NOMO-1 treated with DMSO at 0.1 percent for 48 hours (cell line): ENCODE measurements at regions not wholly inside any gene's neighbourhood (a gene's known extent, or its start where the extent isn't known, plus 50 kb on each side); places are given as distances from the start of the nearest gene placed in this dataset.
A peak's percentile ranks its signal among the peaks of the same experiment; 100 is the strongest.

Experiments used
- DNase-seq: peaks from one replicate; lab custom pipeline; 2025; ENCODE audit not compliant: unreplicated experiment; lab: John Stamatoyannopoulos, UW

DNA sequence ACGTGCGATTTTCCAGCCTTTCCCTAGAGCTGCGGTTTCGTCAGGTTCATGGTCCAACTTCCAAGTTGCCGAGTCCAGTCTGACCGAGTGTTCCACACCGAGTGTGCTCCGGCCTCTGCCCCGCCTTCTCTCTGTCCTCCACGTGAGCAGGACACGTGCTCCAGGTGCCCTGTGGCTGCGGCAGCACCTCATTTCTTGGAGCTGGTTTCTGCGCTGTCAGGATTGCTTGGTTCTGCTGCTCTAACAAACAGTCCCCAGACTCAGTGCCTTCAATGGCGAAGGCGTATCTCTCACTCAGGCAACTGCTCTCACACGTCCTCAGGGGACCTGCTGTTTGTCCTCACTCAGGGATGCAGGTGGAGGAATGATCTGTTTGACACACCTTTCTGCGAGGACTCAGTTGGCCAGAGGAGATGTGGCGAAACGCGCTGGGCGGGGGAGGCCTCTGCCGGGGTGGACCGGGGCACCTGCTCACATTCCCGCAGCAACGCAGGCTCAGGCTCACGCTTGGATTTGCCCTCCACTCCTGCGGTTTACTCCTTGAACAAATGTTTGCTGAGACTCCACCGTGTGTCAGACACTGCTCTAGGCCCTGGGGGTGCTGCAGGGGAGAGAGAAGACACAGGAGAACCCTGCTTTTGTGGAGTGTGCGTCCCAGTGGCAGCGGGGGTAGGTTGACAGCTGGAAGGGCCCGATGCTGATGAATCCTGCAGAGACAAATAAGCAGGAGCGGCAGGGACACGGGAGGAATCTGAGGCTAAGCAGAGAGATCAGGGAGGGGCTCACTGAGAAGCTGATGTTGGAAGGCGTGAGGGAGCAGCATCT lies 63.4 kb upstream of the FBRSL1 start:
- DNase-seq: no peak

DNA sequence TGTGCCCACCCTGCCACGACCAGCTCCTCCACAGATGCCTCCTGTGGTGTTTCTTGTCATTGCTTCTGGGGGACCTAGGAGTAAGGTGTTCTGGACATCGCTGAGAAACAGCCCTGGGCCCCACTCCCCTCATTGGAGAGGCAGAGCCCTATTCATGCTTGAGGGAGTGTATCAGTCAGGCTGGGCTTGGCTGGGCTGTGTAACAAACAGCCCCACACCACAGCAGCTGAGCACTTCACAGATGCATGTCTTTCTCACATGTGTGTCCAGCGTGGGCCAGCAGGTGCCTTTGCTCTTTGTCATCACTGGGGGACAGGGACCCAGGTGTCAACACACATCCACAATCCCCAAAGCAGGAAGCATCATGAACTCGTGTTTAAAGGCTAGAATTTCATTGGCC lies 65.1 kb upstream of the FBRSL1 start:
- no peak for DNase-seq

DNA sequence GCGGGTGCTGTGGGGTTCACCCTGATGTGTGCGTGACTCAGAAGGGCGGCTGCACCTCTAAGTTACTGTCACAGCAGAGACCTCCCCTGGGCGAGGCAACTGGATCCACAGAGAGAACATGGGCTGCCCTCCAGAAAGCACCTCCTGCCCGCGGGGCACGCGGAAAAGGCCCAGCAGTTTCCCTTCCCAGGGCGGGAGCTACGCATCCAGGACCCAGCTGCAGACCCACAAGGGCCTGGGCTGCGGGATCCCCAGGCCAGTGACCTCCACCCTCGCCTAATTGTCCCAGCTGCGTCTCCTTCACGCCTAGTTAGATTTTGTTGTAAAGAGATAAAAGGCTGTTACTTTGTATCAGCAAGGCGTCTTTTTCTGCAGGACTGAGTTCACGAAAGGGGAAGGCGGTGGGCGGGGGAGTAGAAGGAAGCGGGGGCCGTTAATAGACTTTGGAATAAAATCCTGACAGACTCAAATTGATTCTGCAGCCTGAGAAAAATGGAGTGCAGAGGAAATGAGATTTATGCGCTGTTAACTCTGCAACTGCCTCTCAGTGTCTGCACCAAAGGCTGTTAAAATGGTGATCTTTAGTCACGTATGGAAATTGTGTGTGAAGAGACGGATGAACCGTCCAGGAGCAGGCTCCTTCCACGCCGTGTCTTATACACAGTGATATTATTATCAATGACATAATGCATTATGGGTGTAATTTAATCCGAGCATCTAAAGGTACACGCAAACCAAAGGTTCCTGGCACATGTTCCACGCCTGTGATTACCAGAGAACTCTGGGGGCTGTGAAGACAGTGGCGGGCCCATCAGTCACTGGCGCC lies 65.9 kb upstream of the FBRSL1 start:
- no peak for DNase-seq

DNA sequence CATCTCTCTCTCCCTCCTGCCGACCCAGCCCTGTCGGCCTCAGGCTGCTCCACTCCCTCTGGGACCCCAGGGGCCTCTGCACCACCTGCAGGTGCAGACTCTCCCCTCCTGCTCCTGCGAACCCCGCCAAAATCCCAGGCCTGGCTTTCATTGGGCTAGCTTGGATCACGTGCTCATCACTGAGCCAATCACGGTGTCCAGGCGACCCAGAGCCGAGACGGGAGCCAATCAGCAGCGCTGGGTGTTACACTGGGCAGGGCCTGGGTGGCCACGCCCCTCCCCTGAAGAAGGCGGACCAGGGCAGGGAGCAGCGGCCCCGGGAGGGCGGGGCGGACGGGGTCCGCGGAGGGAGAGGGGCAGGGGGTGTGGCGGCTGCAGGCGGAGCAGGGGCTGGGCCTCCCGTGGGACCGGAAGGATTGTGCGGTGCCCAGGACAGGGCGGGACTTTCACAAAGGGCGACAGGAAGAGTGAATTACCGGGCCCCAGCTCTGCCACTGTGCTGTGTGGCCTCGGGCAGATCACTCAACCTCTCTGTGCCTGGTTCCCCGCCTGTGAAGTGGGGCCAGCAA lies 66.6 kb upstream of the FBRSL1 start:
- DNase-seq: no peak

DNA sequence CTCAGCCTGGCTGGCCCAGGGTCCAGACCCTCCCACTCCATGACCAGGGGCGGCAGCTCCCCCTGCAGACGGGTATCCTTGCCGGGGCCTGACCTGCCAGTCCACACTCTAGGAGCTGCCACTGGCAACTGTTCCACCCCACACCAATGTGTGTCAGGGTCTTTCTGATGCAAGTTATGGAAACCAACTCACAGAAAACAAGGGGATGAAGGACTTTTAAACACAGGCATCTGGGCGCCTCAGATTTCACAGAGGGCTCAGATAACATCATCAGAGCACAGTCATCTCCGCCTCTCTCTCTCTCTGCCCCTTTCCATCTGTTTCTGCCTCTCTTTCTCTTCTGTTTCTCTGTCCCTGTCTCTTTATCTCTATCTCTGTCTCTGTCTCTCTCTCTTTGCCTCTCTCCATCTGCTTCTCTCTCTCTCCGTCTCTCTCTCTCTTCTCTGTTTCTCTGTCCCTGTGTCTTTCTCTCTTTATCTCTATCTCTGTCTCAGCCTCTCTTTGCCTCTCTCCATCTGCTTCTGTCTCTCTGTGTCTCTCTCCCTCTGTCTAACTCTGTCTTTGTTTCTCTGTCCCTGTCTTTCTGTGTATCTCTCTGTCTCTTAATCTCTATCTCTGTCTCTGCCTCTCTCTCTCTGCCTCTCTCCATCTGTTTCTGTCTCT lies 67.4 kb upstream of the FBRSL1 start:
- no peak for DNase-seq

DNA sequence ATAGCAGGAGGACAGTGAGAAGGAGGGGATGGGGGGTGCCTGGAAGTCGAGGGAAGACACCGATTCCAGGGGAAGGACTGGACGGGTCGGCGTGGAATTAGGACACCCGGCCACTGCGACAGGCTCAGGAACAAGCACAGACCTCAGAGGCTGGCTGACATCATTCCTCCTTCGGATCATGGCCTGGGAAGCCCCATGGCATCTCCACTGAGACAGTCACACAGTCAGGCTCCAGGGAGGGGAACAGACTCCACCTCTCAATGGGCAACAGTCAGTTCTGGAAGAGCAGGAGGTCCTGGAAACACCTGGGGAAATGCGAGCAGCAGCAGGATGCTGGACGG lies 67.9 kb upstream of the FBRSL1 start:
- no peak for DNase-seq

DNA sequence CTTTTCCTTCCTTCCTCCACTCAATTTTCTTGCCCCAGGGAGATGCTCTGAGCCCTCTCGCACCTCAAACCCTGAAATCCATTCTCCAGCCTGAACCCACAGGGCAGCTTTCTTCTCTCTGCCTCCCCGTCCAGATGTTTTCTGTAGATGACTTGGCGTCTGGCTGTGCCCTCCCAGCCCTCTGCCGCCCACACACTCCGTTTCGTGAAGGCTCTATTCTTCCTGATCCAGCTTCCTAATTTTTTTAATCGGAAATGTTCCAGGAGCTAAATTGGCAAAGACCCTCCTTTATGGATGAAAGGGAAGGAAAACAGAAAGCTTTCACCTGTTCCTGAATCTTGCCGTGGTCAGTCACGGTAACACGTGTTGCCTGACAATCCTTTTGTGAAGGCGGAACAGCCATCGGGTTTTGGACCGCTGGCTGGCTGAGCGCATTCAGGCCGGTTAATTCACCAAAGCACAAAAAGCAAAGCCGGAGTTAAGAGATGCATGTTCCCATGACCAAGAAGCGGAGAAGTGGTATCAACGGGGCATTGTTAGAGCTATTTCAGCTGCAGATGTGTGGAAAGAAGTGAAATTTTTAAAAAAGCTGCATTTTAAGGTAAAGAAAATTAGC lies 70.2 kb upstream of the FBRSL1 start:
- no peak for DNase-seq

DNA sequence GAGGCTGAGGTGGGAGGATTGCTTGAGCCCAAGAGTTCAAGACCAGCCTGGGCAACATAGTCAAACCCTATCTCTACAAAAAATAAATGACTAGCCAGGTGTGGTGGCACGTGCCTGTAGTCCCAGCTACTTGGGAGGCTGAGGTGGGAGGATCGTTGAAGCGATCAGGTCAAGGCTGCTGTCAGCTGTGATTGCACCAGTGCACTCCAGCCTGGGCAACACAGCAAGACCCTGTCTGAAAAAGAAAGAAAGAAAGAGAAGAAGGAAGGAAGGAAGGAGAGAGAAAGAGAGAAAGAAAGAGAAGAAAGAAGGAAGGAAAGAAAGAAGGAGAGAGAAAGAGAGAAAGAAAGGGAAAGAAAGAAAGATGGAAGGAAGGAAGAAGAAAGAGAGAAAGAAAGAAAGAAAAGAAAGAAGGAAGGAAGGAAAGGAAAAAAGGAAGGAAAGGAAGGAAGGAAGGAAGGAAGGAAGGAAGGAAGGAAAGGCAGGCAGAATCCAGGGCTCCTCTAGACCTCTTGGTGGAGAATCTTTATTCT lies 71.5 kb upstream of the FBRSL1 start:
- no peak for DNase-seq

DNA sequence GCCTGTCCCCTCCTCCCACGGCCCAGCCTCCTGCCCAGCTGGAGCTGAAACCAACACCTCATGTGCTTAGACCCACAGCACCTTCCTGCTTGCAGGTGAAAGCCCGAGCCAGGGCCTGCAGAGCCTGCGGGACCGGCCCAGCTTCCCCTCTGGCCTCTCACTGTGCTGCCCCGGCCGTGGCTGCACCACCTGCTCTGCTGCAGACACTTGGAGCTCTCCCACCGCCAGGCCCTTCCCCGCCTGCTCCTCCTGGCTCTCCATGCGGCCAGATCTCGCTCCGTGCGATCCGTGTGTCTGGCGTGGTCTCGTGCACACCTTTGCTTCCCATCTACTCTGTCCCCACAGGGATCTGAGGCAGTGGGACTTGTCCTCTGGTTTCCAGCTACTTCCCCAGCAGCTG lies 72.2 kb upstream of the FBRSL1 start:
- DNase-seq: no peak

DNA sequence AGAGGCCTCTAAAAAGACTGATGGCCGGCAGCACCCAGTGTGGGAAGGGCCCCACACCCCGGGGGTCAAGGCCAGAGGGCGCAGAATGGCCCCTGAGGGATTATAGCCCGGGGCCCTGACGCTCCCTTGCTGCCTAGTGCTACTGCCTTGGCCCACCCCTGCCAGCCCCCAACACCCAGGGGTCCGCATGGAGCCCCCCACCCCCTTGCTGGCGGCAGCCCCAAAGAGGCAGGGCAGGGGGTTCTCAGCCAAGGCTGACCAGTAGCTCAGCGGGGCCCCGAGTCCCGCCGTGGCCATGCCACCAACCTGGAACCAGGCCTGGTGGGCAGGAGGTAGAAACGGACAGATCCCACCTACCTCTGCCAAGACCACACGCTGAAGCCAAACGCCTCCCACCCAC lies 73.1 kb upstream of the FBRSL1 start:
- DNase-seq: no peak

DNA sequence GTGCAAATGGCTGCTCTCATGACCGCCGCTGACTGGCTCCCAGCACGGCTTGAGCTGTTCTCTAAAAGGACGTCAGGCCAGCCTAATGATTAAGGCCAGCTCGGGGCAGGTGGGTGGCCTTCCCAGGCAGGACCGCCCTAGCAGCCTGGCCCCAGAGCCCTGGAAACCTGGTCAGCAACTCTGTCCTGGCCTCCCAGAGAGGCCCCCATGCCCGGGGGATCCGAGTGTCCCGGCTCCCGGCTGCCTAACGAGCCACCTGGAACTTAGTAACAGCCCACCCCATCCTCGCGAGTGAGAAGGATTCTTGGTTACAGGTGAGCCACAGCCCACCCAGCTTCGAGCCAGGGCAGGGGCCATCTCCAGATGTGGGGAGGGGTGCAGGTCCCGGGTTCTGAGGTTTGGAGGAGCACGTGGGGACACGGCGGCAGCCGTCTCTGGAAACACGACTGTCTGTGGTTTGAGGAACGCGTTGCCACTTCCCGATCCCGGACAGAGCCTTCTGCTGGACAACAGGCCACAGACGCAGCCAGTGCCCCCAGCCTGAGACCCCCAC lies 73.8 kb upstream of the FBRSL1 start:
- DNase-seq: no peak

DNA sequence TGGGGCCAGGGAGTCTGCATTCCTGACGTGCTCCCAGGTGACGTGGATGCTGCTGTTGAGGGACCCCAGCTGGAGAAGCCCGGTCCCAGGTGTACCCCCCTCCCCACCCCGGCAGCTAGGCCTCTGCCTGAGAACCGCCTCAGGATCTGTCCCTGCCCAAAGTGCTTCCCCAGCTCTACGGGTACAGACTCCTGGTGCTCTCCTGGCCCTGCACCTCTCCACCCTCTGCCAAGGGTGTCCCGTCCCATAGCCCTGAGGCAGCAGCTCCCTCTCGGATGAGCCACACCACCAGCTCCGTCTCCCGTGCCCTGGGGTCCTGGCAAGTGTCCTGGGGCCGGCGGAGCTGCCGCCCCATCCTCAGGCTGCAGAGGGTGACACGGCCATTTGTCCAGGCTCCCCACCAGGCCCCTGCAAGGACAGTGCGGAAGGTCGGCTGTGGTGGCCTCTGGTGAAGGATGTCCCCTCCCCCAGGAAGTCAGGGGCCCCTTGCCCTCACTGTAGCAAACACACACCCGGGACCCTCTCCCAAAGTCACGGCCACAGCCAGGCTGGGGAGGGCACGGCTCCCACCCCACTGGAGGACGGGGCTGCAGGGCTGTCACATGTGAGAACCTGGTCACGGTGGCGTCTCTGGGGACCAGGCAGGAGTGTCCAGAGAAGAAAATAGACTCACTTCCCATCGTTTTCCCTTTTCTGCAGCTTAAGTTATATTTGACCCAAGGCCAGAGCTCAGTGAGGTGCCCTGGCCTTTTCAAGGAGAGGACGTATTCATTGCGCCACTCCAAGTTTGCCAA lies 74.4 kb upstream of the FBRSL1 start:
- no peak for DNase-seq

DNA sequence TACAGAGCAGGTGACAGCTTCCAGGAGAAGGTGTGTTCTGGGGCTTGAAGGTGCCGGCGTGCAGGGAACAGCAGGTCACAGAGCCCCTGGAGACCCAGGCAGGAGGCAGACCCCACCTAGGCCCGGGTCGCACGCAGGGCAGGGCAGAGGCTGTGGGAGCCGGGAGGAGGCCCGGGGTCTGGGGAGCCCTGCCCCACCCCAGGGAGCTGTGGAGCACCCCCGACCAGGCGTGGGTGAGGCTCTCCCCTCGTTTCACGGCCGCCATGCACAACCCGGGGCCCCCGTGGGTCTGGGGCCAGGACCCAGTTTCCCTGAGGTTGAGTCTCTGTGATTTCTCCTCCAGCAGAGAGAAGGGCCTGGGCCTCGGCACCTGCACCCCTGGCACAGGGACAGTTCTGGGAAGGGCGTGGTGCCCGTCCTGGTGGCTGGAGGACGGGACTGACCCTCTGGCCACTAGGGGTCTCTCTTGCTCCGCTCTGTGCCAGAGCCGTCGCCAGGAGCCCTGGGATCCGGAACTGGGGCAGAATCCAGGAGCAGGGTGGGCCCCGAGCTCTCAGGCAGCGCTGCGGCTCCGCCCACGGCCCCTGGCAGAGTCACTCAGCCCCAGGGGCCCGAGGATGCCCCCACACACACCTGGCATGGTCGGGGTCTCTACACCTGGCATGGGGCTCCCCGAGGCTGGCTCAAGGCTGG lies 75.2 kb upstream of the FBRSL1 start:
- peak; percentile 77 for DNase-seq

DNA sequence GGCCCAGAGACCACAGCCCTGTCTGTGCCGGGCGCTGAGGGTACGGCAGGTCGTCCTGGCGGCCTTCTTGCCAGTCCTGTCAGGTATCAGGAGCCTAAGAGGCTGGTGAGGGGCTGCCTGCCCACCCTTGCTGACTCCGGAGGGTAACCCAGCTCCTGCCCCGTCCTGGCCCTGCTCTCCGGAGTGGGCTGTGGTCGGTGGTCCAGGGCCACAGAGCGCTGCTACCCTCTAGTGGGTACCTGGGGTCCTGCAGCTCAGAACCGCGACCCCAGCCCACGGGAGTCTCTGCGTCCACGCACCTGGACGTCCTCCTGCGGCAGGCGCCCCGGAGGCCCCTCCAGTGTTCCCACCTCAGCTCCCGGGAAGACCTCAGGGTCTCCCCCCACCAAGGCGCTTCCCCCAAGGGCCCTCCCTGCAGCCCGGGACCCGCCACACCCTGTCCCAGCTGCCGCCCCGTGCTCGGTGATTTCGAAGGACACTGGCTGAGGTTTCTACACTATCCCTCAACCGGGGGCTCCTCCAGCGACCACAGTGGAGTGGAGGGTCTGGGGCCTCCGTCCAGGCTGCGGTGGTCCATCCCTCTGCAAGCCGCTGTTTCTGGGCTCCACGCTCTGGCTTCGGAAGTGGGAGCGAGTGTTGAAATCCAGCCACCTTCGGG lies 75.9 kb upstream of the FBRSL1 start:
- no peak for DNase-seq

DNA sequence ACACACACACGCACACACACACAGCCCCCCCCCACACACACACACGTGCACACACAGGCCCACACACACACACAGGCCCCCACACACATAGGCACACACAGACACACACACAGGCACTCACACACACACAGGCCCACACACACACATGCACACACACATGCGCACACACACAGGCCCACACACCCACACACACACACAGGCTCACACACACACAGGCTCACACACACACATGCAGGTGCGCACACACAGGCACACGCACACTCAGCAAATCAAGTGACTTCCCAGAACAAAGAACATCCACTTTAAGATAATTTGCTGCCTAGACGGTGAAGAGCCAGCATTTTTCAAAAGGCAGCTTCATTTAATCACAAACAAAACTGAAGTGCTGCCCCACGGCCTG lies 78.5 kb upstream of the FBRSL1 start:
- DNase-seq: no peak

DNA sequence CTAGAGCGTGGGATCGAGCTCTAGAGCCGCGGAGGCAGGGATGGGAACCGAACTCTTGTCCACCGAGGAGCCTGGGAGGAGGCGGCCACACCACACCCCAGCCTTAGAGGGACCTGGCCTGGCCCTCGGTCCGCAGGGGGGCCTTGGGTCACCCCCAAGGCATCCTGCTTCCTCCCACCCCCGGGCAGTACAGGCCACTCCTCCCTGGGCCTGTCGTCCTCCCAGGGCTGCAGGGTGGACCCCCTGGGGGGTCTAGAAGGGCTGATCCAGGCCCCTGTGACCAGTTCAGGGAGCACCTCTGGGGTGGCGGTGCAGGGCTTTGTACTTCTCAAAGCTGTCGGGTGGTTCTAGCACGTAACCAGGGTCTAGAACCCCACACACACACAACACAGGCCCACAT lies 79.1 kb upstream of the FBRSL1 start:
- DNase-seq: no peak

DNA sequence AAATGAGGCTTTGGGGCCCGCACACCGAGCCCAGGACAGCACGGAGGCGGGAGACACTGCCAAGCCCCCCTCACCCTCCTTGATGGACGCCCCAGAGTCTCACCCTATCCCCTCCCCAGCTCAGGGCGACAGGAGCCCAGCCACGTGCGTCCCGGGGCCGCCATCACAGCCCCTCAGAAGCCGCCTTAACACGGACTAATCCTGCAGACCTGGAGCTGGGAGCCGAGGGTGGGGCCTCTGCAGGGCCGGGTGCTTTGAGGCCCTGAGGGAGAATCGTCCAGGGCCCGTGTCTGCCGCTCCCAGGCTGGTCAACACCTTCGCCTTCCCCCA lies 79.7 kb upstream of the FBRSL1 start:
- no peak for DNase-seq

DNA sequence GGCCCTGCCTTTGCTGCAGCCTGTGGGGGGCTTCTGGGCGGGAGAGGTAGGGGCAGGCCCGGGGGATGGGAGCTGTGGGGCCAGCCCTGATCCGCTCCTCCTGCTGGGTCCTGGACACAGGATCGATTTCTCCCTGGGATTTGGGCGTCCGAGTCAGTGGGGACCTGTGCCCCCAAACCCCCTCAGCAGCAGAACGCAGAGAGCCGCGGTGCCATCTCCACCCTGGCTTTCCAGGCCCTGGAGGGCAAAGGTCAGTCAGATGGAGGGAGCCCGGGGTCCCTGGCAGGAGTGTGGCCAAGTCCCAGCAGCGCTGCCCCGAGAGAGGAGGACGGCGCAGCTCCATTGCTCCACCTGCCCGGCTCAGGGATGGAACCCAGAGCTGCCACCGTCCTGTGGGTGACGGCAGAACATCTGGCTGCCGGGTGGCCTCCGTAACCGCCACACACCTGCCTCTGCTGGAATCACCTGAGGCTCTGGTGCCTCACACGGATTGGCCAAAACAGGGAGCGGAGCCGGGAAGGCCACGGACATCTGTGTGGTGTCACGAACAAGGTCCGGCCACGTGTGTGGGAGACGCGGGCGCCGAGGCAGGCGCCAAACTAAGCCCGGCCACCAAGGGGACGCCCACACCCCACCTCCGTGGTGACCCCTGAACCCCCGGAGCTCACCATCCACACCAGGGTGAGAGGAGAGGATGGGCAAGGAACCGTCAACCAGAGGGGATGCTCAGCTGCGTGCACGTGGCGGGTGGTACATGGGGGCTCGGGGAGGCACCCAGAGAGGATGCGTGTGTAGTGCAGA lies 80.3 kb upstream of the FBRSL1 start:
- no peak for DNase-seq
